HCT116 (cell line): ENCODE measurements at regions not wholly inside any gene's neighbourhood (a gene's known extent, or its start where the extent isn't known, plus 50 kb on each side); places are given as distances from the start of the nearest gene placed in this dataset.

Experiments
- ATAC-seq: fragments of 200-7000 bp; cut with Tn5 transposase; 2 replicates; pipeline ENCODE4 v1.9.1; 2020; ENCODE audit warnings: mild to moderate bottlenecking, moderate library complexity
- BruUV-seq: library from RNA; stranded (reverse); fragments of 400-500 nt; replicated peaks from 2 replicates; lab custom pipeline; 2021; lab: Mats Ljungman, UMichigan
- CTCF ChIA-PET: fragments of 300-600 bp; sonication (Branson Sonifier 250); formaldehyde crosslinking; loops from one replicate; lab custom pipeline; 2021; ENCODE audit warnings: antibody characterized with exemption; lab: Charles Lee
- POLR2A ChIA-PET: fragments of 300-600, 350-600 bp; sonication (Branson Sonifier 250); formaldehyde crosslinking; loops from one replicate; lab custom pipeline; 2021; ENCODE audit warnings: antibody characterized with exemption; lab: Charles Lee
- RAD21 ChIA-PET, 2 experiments: fragments of 300-600 bp; sonication (Branson Sonifier 250); formaldehyde crosslinking; loops; one replicate each; lab custom pipeline; 2023; ENCODE audit warnings: low total read pairs in 2 of 2; ENCODE audit not compliant: uncharacterized antibody in 2 of 2, unreplicated experiment in 2 of 2, low non-redundant PET in 1 of 2; lab: Charles Lee
- DNase-seq: peaks from one replicate; pipeline ENCODE4 v3.0.0-alpha.2; 2010; ENCODE audit warnings: low read depth, low spot score
- H2AFZ ChIP-seq: fragments of 200-600 bp; shearing (Covaris generic), sonication (generic); 2 replicates; pipeline ENCODE4 v1.6.1; 2017; ENCODE audit warnings: low read depth, mixed run types, mixed read lengths, antibody characterized with exemption, low read length; ENCODE audit not compliant: poor library complexity, severe bottlenecking
- H3K27ac ChIP-seq: 2 replicates; pipeline ENCODE4 v1.5.1; 2012; ENCODE audit warnings: low read depth, low read length
- H3K27me3 ChIP-seq: fragments of 200-600 bp; sonication (generic); 2 replicates; pipeline ENCODE4 v1.6.1; 2016; ENCODE audit warnings: mixed run types, low read length, mixed read lengths; ENCODE audit not compliant: insufficient read depth
- H3K36me3 ChIP-seq, 2 experiments: fragments of 200-500 bp in 1 of 2; fragments of 200-600 bp in 1 of 2; sonication (Bioruptor generic) in 1 of 2; sonication (generic) in 1 of 2; 2 replicates each; pipeline versions ENCODE4 v1.5.1 to v1.6.1; 2014 to 2016; ENCODE audit warnings: low read length in 2 of 2, inconsistent platforms in 1 of 2, mixed read lengths in 1 of 2, mixed run types in 1 of 2; ENCODE audit not compliant: insufficient read depth in 2 of 2, control insufficient read depth in 1 of 2
- H3K4me1 ChIP-seq, 2 experiments: fragments of 200-600 bp in 1 of 2; sonication (generic) in 1 of 2; 2 replicates each; pipeline versions ENCODE4 v1.5.1 to v1.6.1; 2012 to 2017; ENCODE audit warnings: low read length in 2 of 2, inconsistent platforms in 1 of 2, mild to moderate bottlenecking in 1 of 2, mixed read lengths in 1 of 2, mixed run types in 1 of 2, moderate library complexity in 1 of 2; ENCODE audit not compliant: insufficient read depth in 2 of 2, control insufficient read depth in 1 of 2
- H3K4me2 ChIP-seq: fragments of 200-600 bp; sonication (generic); 2 replicates; pipeline ENCODE4 v1.6.1; 2017; ENCODE audit warnings: mixed run types, low read length, mixed read lengths
- H3K4me3 ChIP-seq, 2 experiments: fragments of 200-600 bp in 1 of 2; sonication (generic) in 1 of 2; replicated peaks in 1 of 2; 2 replicates each; pipeline ENCODE4 v1.5.1; 2011 to 2016; ENCODE audit warnings: low read length in 2 of 2, control low read depth in 1 of 2, low read depth in 1 of 2, mild to moderate bottlenecking in 1 of 2, mixed read lengths in 1 of 2, mixed run types in 1 of 2
- H3K79me2 ChIP-seq: fragments of 200-600 bp; sonication (generic); 2 replicates; pipeline ENCODE4 v1.6.1; 2017; ENCODE audit warnings: mild to moderate bottlenecking, mixed run types, low read length, moderate library complexity, mixed read lengths; ENCODE audit not compliant: insufficient read depth
- H3K9ac ChIP-seq: fragments of 200-600 bp; sonication (generic); 2 replicates; pipeline ENCODE4 v1.6.1; 2016; ENCODE audit warnings: low read length, mixed read lengths
- H3K9me2 ChIP-seq: fragments of 200-600 bp; sonication (generic), shearing (Covaris generic); 2 replicates; pipeline ENCODE4 v1.6.1; 2017; ENCODE audit warnings: mixed run types, mild to moderate bottlenecking, moderate library complexity; ENCODE audit not compliant: insufficient read depth
- H3K9me3 ChIP-seq, 2 experiments: fragments of 200-500 bp in 1 of 2; fragments of 200-600 bp in 1 of 2; sonication (Bioruptor generic) in 1 of 2; sonication (generic) in 1 of 2; 2 replicates each; pipeline ENCODE4 v1.6.1; 2014 to 2017; ENCODE audit warnings: low read length in 2 of 2, mixed read lengths in 2 of 2, inconsistent platforms in 1 of 2, low read depth in 1 of 2, mild to moderate bottlenecking in 1 of 2, mixed run types in 1 of 2, moderate library complexity in 1 of 2; ENCODE audit not compliant: control insufficient read depth in 1 of 2, insufficient read depth in 1 of 2
- H4K20me1 ChIP-seq: fragments of 200-600 bp; sonication (generic), shearing (Covaris generic); 2 replicates; pipeline ENCODE4 v1.6.1; 2017; ENCODE audit warnings: mixed run types, mild to moderate bottlenecking, moderate library complexity; ENCODE audit not compliant: insufficient read depth
- CBX3 ChIP-seq: IDR thresholded peaks from 2 replicates; pipeline ENCODE4 v1.6.1; 2012; ENCODE audit warnings: low read depth
- CEBPB ChIP-seq: IDR thresholded peaks from 2 replicates; pipeline ENCODE4 v1.6.1; 2012; ENCODE audit warnings: low read depth
- CTCF ChIP-seq, 3 experiments: fragments of 200-600 bp in 1 of 3; sonication (generic) in 1 of 3; IDR thresholded peaks in 2 of 3; conservative IDR thresholded peaks in 1 of 3; 2 replicates each; pipeline ENCODE4 v1.5.1; 2012 to 2017; ENCODE audit warnings: low read depth in 2 of 3, low read length in 2 of 3, antibody characterized with exemption in 1 of 3, borderline replicate concordance in 1 of 3, control low read depth in 1 of 3, mild to moderate bottlenecking in 1 of 3, mixed read lengths in 1 of 3, mixed run types in 1 of 3, moderate library complexity in 1 of 3; ENCODE audit not compliant: insufficient read depth in 1 of 3
- EGR1 ChIP-seq: IDR thresholded peaks from 2 replicates; pipeline ENCODE4 v1.6.1; 2012; ENCODE audit warnings: low read depth
- EZH2 ChIP-seq: fragments of 200-600 bp; sonication (generic); IDR thresholded peaks from 2 replicates; pipeline ENCODE4 v1.6.1; 2017; ENCODE audit warnings: antibody characterized with exemption, mixed run types
- EZH2phosphoT487 ChIP-seq: fragments of 200-600 bp; IDR thresholded peaks from 2 replicates; pipeline ENCODE4 v1.6.1; 2018; ENCODE audit warnings: antibody characterized with exemption, borderline replicate concordance
- JUND ChIP-seq: IDR thresholded peaks from 2 replicates; pipeline ENCODE4 v1.6.1; 2012
- MAX ChIP-seq: IDR thresholded peaks from 2 replicates; pipeline ENCODE4 v1.6.1; 2012
- POLR2A ChIP-seq: IDR thresholded peaks from 2 replicates; pipeline ENCODE4 v1.7.0; 2011; ENCODE audit warnings: borderline replicate concordance; ENCODE audit not compliant: insufficient read depth, insufficient read length; ENCODE audit errors: extremely low read depth
- POLR2AphosphoS5 ChIP-seq: IDR thresholded peaks from 2 replicates; pipeline ENCODE4 v1.6.1; 2011; ENCODE audit warnings: mild to moderate bottlenecking, low read depth, low read length, moderate library complexity
- SP1 ChIP-seq: IDR thresholded peaks from 2 replicates; pipeline ENCODE4 v1.6.1; 2012; ENCODE audit warnings: low read depth
- SRF ChIP-seq: IDR thresholded peaks from 2 replicates; pipeline ENCODE4 v1.6.1; 2012; ENCODE audit warnings: low read depth
- YY1 ChIP-seq: IDR thresholded peaks from 2 replicates; pipeline ENCODE4 v1.6.1; 2011; ENCODE audit warnings: low read length, low read depth, moderate library complexity, mild to moderate bottlenecking; ENCODE audit not compliant: insufficient replicate concordance; ENCODE audit errors: extremely low read depth
- intact Hi-C: fragments of 100-400 bp; cut with micrococcal nuclease; formaldehyde crosslinking; loops from 2 replicates; pipeline ENCODE4 v1.10.0; 2022
- TF ChIP-seq, protein P1 (sequence below): IDR thresholded peaks from 2 replicates; pipeline ENCODE4 v1.6.1; 2012; ENCODE audit warnings: low read depth

GRCh38 chr14:53841109-53842099 is 115.2 kb downstream of the BMP4 start:
- Histone ChIP-seq H4K20me1 (no peaks in the 10 kb centered on the region), H3K4me3 (peak overlapping the region in 1 of 2 experiments; percentile 10; a peak in 1 of 4 replicates), H3K4me2 (peak overlapping the region; percentile 58), H2AFZ (no peak overlapping the region), H3K4me1 (peaks cover 62% of the 10 kb centered on the region in 2 experiments), H3K9me2 (no peaks in the 10 kb centered on the region), H3K9me3 (no peaks in the 10 kb centered on the region), H3K9ac (no peak overlapping the region), H3K79me2 (peaks cover 5% of the 10 kb centered on the region; the same call in 1 of the 2 replicates), H3K27ac (peak overlapping the region; percentile 71), H3K36me3 (peaks cover 0 to 6% of the 10 kb centered on the region in 2 experiments; a peak in 1 of 4 replicates), H3K27me3 (no peaks in the 10 kb centered on the region)
- CTCF ChIA-PET: no interaction called here
- no peak for ATAC-seq
- POLR2A ChIA-PET: no interaction called here
- RAD21 ChIA-PET: no interaction called here
- TF ChIP-seq, protein P1, sequence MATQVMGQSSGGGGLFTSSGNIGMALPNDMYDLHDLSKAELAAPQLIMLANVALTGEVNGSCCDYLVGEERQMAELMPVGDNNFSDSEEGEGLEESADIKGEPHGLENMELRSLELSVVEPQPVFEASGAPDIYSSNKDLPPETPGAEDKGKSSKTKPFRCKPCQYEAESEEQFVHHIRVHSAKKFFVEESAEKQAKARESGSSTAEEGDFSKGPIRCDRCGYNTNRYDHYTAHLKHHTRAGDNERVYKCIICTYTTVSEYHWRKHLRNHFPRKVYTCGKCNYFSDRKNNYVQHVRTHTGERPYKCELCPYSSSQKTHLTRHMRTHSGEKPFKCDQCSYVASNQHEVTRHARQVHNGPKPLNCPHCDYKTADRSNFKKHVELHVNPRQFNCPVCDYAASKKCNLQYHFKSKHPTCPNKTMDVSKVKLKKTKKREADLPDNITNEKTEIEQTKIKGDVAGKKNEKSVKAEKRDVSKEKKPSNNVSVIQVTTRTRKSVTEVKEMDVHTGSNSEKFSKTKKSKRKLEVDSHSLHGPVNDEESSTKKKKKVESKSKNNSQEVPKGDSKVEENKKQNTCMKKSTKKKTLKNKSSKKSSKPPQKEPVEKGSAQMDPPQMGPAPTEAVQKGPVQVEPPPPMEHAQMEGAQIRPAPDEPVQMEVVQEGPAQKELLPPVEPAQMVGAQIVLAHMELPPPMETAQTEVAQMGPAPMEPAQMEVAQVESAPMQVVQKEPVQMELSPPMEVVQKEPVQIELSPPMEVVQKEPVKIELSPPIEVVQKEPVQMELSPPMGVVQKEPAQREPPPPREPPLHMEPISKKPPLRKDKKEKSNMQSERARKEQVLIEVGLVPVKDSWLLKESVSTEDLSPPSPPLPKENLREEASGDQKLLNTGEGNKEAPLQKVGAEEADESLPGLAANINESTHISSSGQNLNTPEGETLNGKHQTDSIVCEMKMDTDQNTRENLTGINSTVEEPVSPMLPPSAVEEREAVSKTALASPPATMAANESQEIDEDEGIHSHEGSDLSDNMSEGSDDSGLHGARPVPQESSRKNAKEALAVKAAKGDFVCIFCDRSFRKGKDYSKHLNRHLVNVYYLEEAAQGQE: no peak
- TF ChIP-seq SP1 (no peak), CBX3 (no peak), CTCF (IDR thresholded peaks at IDR 0.05 in 2 of 3, conservative IDR thresholded peaks at IDR 0.05 in 1 of 3; ENCODE audit: borderline replicate concordance in 1 of 3, insufficient read depth in 1 of 3, low read depth in 2 of 3, low read length in 2 of 3) (no peak), POLR2A (no peak), SRF (no peak), POLR2AphosphoS5 (no peak), JUND (no peak), CEBPB (no peak), YY1 (no peak), MAX (no peak), EZH2phosphoT487 (no peak), EZH2 (no peak), EGR1 (no peak)
- no peak for DNase-seq
- BruUV-seq: no TSS peak
- intact Hi-C loops: no loop called here
